ENCODE measurements at regions not wholly inside any gene's neighbourhood (a gene's known extent, or its start where the extent isn't known, plus 50 kb on each side); places are given as distances from the start of the nearest gene placed in this dataset.

- no peaks in the 10 kb centered on the region for H3K4me1 Mint-ChIP-seq
- no peak overlapping the region for H3K4me3 Mint-ChIP-seq
- ATAC-seq (no peak), DNase-seq (ENCODE audit: low spot score) (no peak)
- ChIA-PET CTCF (no interaction called here), POLR2A (no interaction called here)
- no peaks in the 10 kb centered on the region for H3K27me3 Mint-ChIP-seq (ENCODE audit: low read depth)
- TF ChIP-seq ETV6 (CRISPR knock-in tag; IDR thresholded peaks at IDR 0.05), result no peak
- no peak for TF ChIP-seq ATF1 (CRISPR knock-in tag; IDR thresholded peaks at IDR 0.05)
- no peak for TF ChIP-seq EMX1 (CRISPR knock-in tag; IDR thresholded peaks at IDR 0.05)
- no peak for TF ChIP-seq CBFB (CRISPR knock-in tag; IDR thresholded peaks at IDR 0.05; ENCODE audit: low read depth)
- no peak for TF ChIP-seq ZNF232 (CRISPR knock-in tag; IDR thresholded peaks at IDR 0.05)
- no peak for TF ChIP-seq ZBTB43 (CRISPR knock-in tag; IDR thresholded peaks at IDR 0.05)
- no peak for TF ChIP-seq ZSCAN18 (CRISPR knock-in tag; IDR thresholded peaks at IDR 0.05)
- no peaks in the 10 kb centered on the region for H3K9me3 Mint-ChIP-seq
- no peaks in the 10 kb centered on the region for H3K36me3 Mint-ChIP-seq
- H3K27ac Mint-ChIP-seq, result no peak overlapping the region
These were observed 350.8 kb downstream of the TRIB2 start for GRCh38 chr2:13067508-13067907.

GRCh38 chr2:13089971-13090370, 373.2 kb downstream of the TRIB2 start:
- Mint-ChIP-seq H3K27me3 (ENCODE audit: low read depth) (no peaks in the 10 kb centered on the region), H3K9me3 (no peaks in the 10 kb centered on the region), H3K4me1 (no peaks in the 10 kb centered on the region), H3K36me3 (no peaks in the 10 kb centered on the region), H3K4me3 (no peak overlapping the region), H3K27ac (no peak overlapping the region)
- no peak for ATAC-seq
- ChIA-PET POLR2A (no interaction called here), CTCF (no interaction called here)
- no peak for DNase-seq (ENCODE audit: low spot score)
- TF ChIP-seq CDX4 (CRISPR knock-in tag; IDR thresholded peaks at IDR 0.05; ENCODE audit: borderline replicate concordance), result no peak
- TF ChIP-seq HMGA2 (CRISPR knock-in tag; IDR thresholded peaks at IDR 0.05), result no peak
- TF ChIP-seq JAZF1 (CRISPR knock-in tag; IDR thresholded peaks at IDR 0.05), result no peak
- TF ChIP-seq HMGXB4 (CRISPR knock-in tag; IDR thresholded peaks at IDR 0.05), result no peak
- no peak for TF ChIP-seq IRF1 (CRISPR knock-in tag; IDR thresholded peaks at IDR 0.05)
- TF ChIP-seq CTCF (IDR thresholded peaks at IDR 0.05), result no peak
- no peak for TF ChIP-seq JUN (CRISPR knock-in tag; IDR thresholded peaks at IDR 0.05)
- TF ChIP-seq TEAD1 (CRISPR knock-in tag; IDR thresholded peaks at IDR 0.05), result no peak
- TF ChIP-seq ZNF425 (CRISPR knock-in tag; conservative IDR thresholded peaks at IDR 0.05), result no peak
- TF ChIP-seq SP1 (CRISPR knock-in tag; conservative IDR thresholded peaks at IDR 0.05), result no peak
- TF ChIP-seq E2F1 (CRISPR knock-in tag; IDR thresholded peaks at IDR 0.05), result no peak
- TF ChIP-seq GRHL2 (CRISPR knock-in tag; IDR thresholded peaks at IDR 0.05; ENCODE audit: insufficient replicate concordance, severe bottlenecking), result no peak
- no peak for TF ChIP-seq ZBTB21 (CRISPR knock-in tag; IDR thresholded peaks at IDR 0.05; ENCODE audit: borderline replicate concordance)
- no peak for TF ChIP-seq AFF4 (CRISPR knock-in tag; IDR thresholded peaks at IDR 0.05; ENCODE audit: borderline replicate concordance)

Data from WTC11 (cell line).